ENCODE measurements at regions not wholly inside any gene's neighbourhood (a gene's known extent, or its start where the extent isn't known, plus 50 kb on each side); places are given as distances from the start of the nearest gene placed in this dataset.
A peak's percentile ranks its signal among the peaks of the same experiment; 100 is the strongest.

DNA sequence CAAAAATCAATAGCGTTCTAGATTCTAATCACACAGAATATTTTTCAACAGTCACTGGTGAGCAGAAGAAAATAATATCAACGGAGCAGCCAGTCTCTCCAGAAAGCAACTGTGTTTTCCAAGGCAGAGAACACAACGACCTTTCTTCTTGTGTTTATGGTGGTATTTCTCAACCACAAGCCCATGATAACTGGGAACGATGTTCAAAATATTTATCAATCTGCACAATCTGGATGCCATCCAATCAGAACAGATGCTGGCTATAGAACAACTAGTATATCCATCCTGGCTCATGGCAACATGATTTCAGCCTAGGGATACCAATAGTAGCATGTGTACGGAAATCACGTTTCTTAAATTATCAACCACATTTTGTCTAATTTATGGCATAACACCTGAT lies 162.7 kb upstream of the RUNX1 start:
- Mint-ChIP-seq H3K27me3 (peaks cover 2% of the 10 kb centered on the region), H3K4me1 (peaks cover 1% of the 10 kb centered on the region), H3K4me3 (no peak overlapping the region), H3K36me3 (peaks cover 2% of the 10 kb centered on the region), H3K27ac (no peak overlapping the region), H3K9me3 (peaks cover 3% of the 10 kb centered on the region)
- DNase-seq (ENCODE audit: low spot score in 2 of 2) (no peak), ATAC-seq (ENCODE audit: low read depth) (no peak)

DNA sequence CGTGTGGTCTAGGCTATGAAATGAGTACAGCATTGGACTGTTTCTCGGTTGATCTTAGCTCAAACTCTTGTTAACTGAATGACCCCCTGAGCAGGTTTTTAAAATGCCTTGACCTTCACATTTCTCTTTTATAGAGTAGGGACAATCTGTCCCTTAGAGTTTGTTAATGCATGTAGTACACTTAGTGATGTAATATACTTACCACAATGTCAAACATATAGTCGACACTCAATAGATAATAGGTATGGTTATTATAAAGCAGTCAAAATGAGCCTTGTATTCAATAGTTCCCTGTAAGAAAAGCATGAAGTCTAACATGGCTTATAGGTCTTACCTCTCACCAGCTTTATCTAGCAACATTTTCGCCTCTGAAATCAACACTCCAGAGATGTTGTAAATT lies 161.0 kb upstream of the RUNX1 start:
- Mint-ChIP-seq H3K4me1 (peaks cover 11% of the 10 kb centered on the region), H3K27ac (no peak overlapping the region), H3K36me3 (peaks cover 2% of the 10 kb centered on the region)

GRCh38 chr21:35208810-35209517 lies 159.9 kb upstream of the RUNX1 start:
- Mint-ChIP-seq H3K27me3 (peaks cover 2% of the 10 kb centered on the region), H3K9me3 (peaks cover 3% of the 10 kb centered on the region), H3K27ac (no peak overlapping the region), H3K4me3 (no peak overlapping the region), H3K4me1 (peaks cover 14% of the 10 kb centered on the region), H3K36me3 (peaks cover 2% of the 10 kb centered on the region)
- DNase-seq (ENCODE audit: low spot score in 2 of 2) (no peak), ATAC-seq (ENCODE audit: low read depth) (no peak)

More for the DNA sequence above, 161.0 kb upstream of the RUNX1 start:
- Mint-ChIP-seq H3K27me3 (peaks cover 2% of the 10 kb centered on the region), H3K9me3 (peaks cover 3% of the 10 kb centered on the region), H3K4me3 (no peak overlapping the region)
- ATAC-seq (ENCODE audit: low read depth) (no peak), DNase-seq (ENCODE audit: low spot score in 2 of 2) (no peak)

DNA sequence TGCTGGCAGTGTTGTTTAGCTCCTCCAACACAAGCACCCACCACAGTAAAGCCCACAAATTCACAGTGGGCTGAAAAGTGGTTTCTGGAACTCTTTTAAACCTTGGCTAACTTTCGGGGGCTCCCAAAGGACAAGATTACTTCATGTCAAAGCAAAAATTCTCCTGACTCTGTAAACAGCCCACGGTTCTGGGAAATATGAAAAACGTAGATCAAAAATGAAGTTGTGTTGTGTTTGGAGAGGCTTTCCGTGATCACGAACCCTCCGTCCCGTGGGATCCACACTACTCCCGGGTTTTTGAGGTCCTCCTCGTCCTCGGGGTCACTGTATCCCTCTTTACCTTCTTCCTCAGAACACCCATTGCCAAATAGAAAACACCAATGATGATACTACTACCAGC lies 159.0 kb upstream of the RUNX1 start:
- Mint-ChIP-seq H3K4me3 (no peak overlapping the region), H3K27me3 (peaks cover 2% of the 10 kb centered on the region), H3K27ac (no peak overlapping the region), H3K4me1 (peaks cover 14% of the 10 kb centered on the region), H3K9me3 (peaks cover 3% of the 10 kb centered on the region), H3K36me3 (peaks cover 2% of the 10 kb centered on the region)
- DNase-seq (ENCODE audit: low spot score in 2 of 2) (no peak), ATAC-seq (ENCODE audit: low read depth) (no peak)

DNA sequence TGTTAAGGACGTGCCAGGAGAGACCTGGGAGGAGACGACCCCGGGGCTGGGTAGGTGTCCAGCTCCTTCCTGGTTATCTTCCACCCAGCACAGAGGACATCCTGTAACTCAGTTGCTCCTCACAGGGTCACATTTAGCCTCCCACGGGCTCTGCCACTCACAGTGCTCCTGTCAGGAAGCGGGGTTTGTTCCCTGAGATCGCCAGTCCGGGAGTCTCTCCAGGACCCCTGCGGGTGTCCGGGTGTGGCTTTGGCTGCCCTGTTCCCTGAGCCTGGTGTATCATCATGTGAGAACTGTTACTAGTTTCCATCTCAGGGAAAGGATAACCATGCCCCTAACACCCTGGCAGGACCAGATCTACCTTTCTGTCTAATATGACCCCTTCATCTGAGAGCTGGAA lies 158.2 kb upstream of the RUNX1 start:
- Mint-ChIP-seq H3K27me3 (peaks cover 2% of the 10 kb centered on the region), H3K27ac (no peak overlapping the region), H3K4me1 (peaks cover 14% of the 10 kb centered on the region), H3K4me3 (no peak overlapping the region), H3K36me3 (peaks cover 2% of the 10 kb centered on the region), H3K9me3 (peaks cover 3% of the 10 kb centered on the region)
- ATAC-seq (ENCODE audit: low read depth) (no peak), DNase-seq (ENCODE audit: low spot score in 2 of 2) (no peak)

GRCh38 chr21:35206141-35207125 lies 157.3 kb upstream of the RUNX1 start:
- peaks cover 2% of the 10 kb centered on the region for H3K27me3 Mint-ChIP-seq
- peaks cover 14% of the 10 kb centered on the region for H3K4me1 Mint-ChIP-seq
- H3K36me3 Mint-ChIP-seq: peaks cover 2% of the 10 kb centered on the region
- H3K9me3 Mint-ChIP-seq: peaks cover 3% of the 10 kb centered on the region
- peak overlapping the region; percentile 73 for H3K4me3 Mint-ChIP-seq
- H3K27ac Mint-ChIP-seq: peak overlapping the region; percentile 10
- peak; percentile 54 for ATAC-seq (ENCODE audit: low read depth)
- no peak for DNase-seq (ENCODE audit: low spot score in 2 of 2)

GRCh38 chr21:35204850-35205541 lies 155.9 kb upstream of the RUNX1 start:
- Mint-ChIP-seq H3K27ac (no peak overlapping the region), H3K27me3 (peaks cover 1% of the 10 kb centered on the region), H3K4me3 (peak overlapping the region; percentile 76), H3K4me1 (peaks cover 14% of the 10 kb centered on the region), H3K9me3 (no peaks in the 10 kb centered on the region), H3K36me3 (no peaks in the 10 kb centered on the region)
- ATAC-seq (ENCODE audit: low read depth) (peak; percentile 67), DNase-seq (ENCODE audit: low spot score in 2 of 2) (no peak)

DNA sequence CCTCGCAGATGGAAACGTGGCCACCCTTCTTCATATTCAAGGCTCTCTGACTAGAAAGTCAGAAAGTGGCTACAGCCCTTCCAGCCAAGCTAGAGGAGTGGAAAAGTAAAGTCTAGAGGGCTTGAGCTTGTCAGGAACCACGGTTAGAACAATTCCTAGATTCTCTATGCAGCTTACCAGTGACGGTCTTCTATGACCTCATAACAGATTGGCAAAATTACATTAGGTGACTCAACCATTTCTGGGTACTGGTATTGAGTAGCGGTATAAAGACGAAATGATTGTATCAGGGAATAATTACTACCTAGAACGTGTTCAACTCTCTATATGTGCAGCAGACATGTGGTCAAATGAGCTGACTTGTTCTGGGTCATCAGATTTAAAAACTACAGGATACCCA lies 155.0 kb upstream of the RUNX1 start:
- no peak overlapping the region for H3K27ac Mint-ChIP-seq
- ATAC-seq (ENCODE audit: low read depth) (no peak), DNase-seq (ENCODE audit: low spot score in 2 of 2) (no peak)
- H3K4me1 Mint-ChIP-seq: peaks cover 14% of the 10 kb centered on the region
- H3K4me3 Mint-ChIP-seq: no peak overlapping the region
- H3K9me3 Mint-ChIP-seq: no peaks in the 10 kb centered on the region
- peaks cover 1% of the 10 kb centered on the region for H3K27me3 Mint-ChIP-seq
- no peaks in the 10 kb centered on the region for H3K36me3 Mint-ChIP-seq

DNA sequence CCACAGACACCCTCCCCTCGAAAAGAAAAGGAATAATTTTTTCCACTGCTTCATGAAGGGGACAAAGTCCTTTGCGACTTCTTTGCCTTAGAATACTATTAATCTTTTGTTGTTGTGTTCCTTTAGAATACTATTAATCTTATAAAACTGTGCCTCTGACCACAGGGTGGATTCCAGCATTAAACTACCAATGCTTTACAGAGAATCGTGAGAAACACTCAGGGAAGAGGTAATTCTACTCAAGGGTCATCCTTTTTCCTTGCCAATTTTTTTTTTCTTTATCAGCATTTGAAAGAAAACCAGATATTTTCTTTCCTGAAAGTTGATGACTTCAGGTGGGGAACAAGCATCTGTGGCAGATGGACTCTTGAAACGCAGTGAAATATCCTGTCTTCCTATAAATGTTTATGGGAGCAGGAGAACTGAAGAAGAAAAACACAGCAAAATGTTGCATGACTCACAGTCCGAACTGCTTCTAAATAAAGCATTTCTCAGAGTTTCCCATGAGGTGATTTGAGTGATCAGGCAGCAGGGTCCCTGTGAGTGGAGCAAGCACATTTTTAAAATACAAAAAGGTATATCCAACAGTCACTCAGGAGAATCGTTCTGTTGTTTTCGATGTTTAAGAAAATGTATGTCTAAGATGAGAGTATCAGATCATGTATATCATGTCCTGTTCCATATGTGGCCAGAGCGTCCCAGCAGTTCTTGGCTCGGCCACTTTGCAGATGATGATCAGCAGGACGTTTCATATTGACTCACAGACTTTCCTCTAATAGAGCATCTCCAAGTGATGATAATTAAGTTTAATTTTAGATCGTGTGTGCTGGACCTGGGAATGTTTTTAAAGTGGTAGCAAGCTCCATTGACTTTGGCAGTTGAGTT lies 154.2 kb upstream of the RUNX1 start:
- H3K9me3 Mint-ChIP-seq: no peaks in the 10 kb centered on the region
- H3K36me3 Mint-ChIP-seq: no peaks in the 10 kb centered on the region
- no peak for ATAC-seq (ENCODE audit: low read depth)
- H3K27ac Mint-ChIP-seq: no peak overlapping the region
- peaks cover 14% of the 10 kb centered on the region for H3K4me1 Mint-ChIP-seq
- no peak for DNase-seq (ENCODE audit: low spot score in 2 of 2)
- peaks cover 1% of the 10 kb centered on the region for H3K27me3 Mint-ChIP-seq
- no peak overlapping the region for H3K4me3 Mint-ChIP-seq

DNA sequence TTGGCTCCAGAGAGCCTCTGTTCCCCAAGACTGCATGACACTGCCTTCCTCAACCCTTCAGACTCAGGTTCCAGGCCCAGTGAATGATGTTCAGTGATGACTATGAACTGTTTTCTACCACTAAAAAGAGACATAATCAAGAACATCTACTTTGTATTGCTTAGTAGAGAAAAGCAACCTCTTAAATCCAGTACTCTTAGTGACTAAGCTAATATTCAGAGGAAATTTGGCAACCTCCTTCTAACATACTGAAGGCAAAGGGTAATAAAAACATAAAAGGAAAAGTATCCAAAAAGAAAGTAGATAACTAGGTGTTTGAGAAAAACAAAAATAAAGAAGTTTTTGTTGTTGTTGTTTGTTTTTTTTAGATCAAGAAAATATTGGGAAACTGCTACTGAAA lies 153.3 kb upstream of the RUNX1 start:
- DNase-seq (ENCODE audit: low spot score in 2 of 2) (no peak), ATAC-seq (ENCODE audit: low read depth) (no peak)
- H3K27ac Mint-ChIP-seq: no peak overlapping the region
- no peak overlapping the region for H3K4me3 Mint-ChIP-seq
- no peaks in the 10 kb centered on the region for H3K9me3 Mint-ChIP-seq
- H3K4me1 Mint-ChIP-seq: peaks cover 14% of the 10 kb centered on the region
- no peaks in the 10 kb centered on the region for H3K36me3 Mint-ChIP-seq
- H3K27me3 Mint-ChIP-seq: peaks cover 1% of the 10 kb centered on the region

DNA sequence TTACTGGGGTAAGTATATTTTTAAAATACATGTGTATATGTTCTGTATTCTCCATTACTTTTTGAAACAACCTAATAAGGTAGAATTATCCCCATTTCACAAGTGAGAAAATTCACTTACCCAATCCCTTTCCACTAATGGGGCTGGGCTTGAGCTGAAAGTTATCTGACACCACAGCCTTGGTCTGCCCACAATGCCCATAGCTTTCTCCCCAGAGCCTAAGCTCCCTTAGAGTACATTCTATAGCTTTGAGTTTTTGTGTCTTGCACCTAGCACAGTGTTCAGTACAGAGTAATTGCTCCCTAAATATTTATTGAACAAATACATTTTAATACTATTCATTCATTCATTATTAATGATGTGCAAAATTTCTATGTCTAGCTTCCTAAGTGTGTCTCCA lies 152.7 kb upstream of the RUNX1 start:
- Mint-ChIP-seq H3K27me3 (peaks cover 1% of the 10 kb centered on the region), H3K4me1 (peaks cover 13% of the 10 kb centered on the region), H3K9me3 (no peaks in the 10 kb centered on the region), H3K36me3 (no peaks in the 10 kb centered on the region), H3K4me3 (no peak overlapping the region), H3K27ac (no peak overlapping the region)
- DNase-seq (ENCODE audit: low spot score in 2 of 2) (no peak), ATAC-seq (ENCODE audit: low read depth) (no peak)

DNA sequence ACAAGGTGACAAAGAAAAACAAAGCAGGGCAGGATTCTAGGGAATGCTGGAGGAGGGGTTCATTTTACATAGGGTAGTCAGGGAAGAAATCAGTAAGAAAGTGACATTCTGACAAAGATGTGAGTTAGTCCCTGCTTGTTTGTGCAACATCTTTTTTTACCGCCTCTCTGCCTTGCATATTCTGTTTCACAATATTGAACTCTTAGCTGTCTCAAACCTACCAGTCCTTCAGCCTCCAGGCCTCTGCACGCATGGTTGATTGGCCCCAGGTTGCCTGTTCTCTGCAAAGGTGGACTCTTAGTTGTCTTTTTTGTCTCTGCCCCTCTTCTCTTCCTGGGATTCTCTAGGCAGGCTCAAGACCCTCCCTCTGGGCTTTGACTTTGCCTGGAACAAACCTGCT lies 152.2 kb upstream of the RUNX1 start:
- Mint-ChIP-seq H3K4me3 (no peak overlapping the region), H3K27ac (no peak overlapping the region), H3K36me3 (no peaks in the 10 kb centered on the region), H3K27me3 (peaks cover 1% of the 10 kb centered on the region), H3K9me3 (no peaks in the 10 kb centered on the region), H3K4me1 (peaks cover 8% of the 10 kb centered on the region)
- ATAC-seq (ENCODE audit: low read depth) (no peak), DNase-seq (ENCODE audit: low spot score in 2 of 2) (no peak)

DNA sequence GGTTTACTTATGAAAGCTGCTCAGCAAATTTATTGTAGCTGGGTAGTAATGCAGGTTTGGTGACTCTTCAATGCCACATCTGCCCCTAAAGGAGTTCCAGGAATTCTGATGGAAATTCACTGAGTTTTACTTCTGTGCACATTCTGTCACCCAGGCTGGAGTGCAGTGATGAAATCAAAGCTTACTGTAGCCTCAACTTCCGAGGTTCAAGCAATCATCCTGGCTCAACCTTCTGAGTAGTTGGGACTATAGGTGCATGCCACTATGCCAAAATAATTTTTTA lies 150.6 kb upstream of the RUNX1 start:
- peaks cover 1% of the 10 kb centered on the region for H3K27me3 Mint-ChIP-seq
- H3K9me3 Mint-ChIP-seq: peaks cover 6% of the 10 kb centered on the region
- no peaks in the 10 kb centered on the region for H3K4me1 Mint-ChIP-seq
- H3K36me3 Mint-ChIP-seq: peaks cover 2% of the 10 kb centered on the region
- H3K4me3 Mint-ChIP-seq: no peak overlapping the region
- no peak for ATAC-seq (ENCODE audit: low read depth)
- no peak for DNase-seq (ENCODE audit: low spot score in 2 of 2)
- H3K27ac Mint-ChIP-seq: no peak overlapping the region

Measured in memory B cell (primary cell).